ENCODE measurements at regions not wholly inside any gene's neighbourhood (a gene's known extent, or its start where the extent isn't known, plus 50 kb on each side); places are given as distances from the start of the nearest gene placed in this dataset.

DNA sequence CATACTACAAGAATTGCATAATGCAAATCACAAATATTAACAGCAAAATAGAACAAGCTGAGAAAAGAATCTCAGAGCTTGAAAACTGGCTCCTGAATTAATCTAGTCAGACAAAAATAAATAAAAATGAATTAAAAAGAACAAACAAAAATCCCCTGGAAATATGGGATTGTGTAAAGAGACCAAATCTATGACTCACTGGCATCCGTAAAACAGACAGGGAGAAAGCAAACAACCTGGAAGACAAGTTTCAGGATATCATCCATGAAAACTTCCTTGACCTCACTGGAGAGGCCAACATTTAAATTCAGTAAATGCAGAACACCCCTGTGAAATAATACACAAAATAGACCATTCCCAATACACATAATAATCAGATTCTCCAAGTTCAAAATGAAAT is 229.3 kb upstream of the CTNND2 start:
- ATAC-seq, result no peak
- TF ChIP-seq NANOG (IDR thresholded peaks at IDR 0.05; ENCODE audit: borderline replicate concordance), result no peak
- TF ChIP-seq POLR2AphosphoS5 (IDR thresholded peaks at IDR 0.05; ENCODE audit: low read depth), result no peak
- TF ChIP-seq, protein P1, sequence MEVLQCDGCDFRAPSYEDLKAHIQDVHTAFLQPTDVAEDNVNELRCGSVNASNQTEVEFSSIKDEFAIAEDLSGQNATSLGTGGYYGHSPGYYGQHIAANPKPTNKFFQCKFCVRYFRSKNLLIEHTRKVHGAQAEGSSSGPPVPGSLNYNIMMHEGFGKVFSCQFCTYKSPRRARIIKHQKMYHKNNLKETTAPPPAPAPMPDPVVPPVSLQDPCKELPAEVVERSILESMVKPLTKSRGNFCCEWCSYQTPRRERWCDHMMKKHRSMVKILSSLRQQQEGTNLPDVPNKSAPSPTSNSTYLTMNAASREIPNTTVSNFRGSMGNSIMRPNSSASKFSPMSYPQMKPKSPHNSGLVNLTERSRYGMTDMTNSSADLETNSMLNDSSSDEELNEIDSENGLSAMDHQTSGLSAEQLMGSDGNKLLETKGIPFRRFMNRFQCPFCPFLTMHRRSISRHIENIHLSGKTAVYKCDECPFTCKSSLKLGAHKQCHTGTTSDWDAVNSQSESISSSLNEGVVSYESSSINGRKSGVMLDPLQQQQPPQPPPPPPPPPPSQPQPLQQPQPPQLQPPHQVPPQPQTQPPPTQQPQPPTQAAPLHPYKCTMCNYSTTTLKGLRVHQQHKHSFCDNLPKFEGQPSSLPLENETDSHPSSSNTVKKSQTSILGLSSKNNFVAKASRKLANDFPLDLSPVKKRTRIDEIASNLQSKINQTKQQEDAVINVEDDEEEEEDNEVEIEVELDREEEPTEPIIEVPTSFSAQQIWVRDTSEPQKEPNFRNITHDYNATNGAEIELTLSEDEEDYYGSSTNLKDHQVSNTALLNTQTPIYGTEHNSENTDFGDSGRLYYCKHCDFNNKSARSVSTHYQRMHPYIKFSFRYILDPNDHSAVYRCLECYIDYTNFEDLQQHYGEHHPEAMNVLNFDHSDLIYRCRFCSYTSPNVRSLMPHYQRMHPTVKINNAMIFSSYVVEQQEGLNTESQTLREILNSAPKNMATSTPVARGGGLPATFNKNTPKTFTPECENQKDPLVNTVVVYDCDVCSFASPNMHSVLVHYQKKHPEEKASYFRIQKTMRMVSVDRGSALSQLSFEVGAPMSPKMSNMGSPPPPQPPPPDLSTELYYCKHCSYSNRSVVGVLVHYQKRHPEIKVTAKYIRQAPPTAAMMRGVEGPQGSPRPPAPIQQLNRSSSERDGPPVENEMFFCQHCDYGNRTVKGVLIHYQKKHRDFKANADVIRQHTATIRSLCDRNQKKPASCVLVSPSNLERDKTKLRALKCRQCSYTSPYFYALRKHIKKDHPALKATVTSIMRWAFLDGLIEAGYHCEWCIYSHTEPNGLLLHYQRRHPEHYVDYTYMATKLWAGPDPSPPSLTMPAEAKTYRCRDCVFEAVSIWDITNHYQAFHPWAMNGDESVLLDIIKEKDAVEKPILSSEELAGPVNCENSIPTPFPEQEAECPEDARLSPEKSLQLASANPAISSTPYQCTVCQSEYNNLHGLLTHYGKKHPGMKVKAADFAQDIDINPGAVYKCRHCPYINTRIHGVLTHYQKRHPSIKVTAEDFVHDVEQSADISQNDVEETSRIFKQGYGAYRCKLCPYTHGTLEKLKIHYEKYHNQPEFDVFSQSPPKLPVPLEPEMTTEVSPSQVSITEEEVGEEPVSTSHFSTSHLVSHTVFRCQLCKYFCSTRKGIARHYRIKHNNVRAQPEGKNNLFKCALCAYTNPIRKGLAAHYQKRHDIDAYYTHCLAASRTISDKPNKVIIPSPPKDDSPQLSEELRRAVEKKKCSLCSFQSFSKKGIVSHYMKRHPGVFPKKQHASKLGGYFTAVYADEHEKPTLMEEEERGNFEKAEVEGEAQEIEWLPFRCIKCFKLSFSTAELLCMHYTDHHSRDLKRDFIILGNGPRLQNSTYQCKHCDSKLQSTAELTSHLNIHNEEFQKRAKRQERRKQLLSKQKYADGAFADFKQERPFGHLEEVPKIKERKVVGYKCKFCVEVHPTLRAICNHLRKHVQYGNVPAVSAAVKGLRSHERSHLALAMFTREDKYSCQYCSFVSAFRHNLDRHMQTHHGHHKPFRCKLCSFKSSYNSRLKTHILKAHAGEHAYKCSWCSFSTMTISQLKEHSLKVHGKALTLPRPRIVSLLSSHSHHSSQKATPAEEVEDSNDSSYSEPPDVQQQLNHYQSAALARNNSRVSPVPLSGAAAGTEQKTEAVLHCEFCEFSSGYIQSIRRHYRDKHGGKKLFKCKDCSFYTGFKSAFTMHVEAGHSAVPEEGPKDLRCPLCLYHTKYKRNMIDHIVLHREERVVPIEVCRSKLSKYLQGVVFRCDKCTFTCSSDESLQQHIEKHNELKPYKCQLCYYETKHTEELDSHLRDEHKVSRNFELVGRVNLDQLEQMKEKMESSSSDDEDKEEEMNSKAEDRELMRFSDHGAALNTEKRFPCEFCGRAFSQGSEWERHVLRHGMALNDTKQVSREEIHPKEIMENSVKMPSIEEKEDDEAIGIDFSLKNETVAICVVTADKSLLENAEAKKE (CRISPR knock-in tag; IDR thresholded peaks at IDR 0.05), result no peak
- TF ChIP-seq ZNF114 (CRISPR knock-in tag; IDR thresholded peaks at IDR 0.05), result no peak
- TF ChIP-seq, protein P2, sequence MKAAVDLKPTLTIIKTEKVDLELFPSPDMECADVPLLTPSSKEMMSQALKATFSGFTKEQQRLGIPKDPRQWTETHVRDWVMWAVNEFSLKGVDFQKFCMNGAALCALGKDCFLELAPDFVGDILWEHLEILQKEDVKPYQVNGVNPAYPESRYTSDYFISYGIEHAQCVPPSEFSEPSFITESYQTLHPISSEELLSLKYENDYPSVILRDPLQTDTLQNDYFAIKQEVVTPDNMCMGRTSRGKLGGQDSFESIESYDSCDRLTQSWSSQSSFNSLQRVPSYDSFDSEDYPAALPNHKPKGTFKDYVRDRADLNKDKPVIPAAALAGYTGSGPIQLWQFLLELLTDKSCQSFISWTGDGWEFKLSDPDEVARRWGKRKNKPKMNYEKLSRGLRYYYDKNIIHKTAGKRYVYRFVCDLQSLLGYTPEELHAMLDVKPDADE (IDR thresholded peaks at IDR 0.05), result no peak
- TF ChIP-seq EZH2phosphoT487 (IDR thresholded peaks at IDR 0.05; ENCODE audit: unreplicated experiment), result no peak
- TF ChIP-seq, protein P3, sequence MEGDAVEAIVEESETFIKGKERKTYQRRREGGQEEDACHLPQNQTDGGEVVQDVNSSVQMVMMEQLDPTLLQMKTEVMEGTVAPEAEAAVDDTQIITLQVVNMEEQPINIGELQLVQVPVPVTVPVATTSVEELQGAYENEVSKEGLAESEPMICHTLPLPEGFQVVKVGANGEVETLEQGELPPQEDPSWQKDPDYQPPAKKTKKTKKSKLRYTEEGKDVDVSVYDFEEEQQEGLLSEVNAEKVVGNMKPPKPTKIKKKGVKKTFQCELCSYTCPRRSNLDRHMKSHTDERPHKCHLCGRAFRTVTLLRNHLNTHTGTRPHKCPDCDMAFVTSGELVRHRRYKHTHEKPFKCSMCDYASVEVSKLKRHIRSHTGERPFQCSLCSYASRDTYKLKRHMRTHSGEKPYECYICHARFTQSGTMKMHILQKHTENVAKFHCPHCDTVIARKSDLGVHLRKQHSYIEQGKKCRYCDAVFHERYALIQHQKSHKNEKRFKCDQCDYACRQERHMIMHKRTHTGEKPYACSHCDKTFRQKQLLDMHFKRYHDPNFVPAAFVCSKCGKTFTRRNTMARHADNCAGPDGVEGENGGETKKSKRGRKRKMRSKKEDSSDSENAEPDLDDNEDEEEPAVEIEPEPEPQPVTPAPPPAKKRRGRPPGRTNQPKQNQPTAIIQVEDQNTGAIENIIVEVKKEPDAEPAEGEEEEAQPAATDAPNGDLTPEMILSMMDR (conservative IDR thresholded peaks at IDR 0.05; ENCODE audit: low read depth in 2 of 2), result no peak
- TF ChIP-seq JUNB (IDR thresholded peaks at IDR 0.05; ENCODE audit: unreplicated experiment), result no peak
- TF ChIP-seq STAT1 (IDR thresholded peaks at IDR 0.05; ENCODE audit: unreplicated experiment), result no peak
- TF ChIP-seq, protein P4, sequence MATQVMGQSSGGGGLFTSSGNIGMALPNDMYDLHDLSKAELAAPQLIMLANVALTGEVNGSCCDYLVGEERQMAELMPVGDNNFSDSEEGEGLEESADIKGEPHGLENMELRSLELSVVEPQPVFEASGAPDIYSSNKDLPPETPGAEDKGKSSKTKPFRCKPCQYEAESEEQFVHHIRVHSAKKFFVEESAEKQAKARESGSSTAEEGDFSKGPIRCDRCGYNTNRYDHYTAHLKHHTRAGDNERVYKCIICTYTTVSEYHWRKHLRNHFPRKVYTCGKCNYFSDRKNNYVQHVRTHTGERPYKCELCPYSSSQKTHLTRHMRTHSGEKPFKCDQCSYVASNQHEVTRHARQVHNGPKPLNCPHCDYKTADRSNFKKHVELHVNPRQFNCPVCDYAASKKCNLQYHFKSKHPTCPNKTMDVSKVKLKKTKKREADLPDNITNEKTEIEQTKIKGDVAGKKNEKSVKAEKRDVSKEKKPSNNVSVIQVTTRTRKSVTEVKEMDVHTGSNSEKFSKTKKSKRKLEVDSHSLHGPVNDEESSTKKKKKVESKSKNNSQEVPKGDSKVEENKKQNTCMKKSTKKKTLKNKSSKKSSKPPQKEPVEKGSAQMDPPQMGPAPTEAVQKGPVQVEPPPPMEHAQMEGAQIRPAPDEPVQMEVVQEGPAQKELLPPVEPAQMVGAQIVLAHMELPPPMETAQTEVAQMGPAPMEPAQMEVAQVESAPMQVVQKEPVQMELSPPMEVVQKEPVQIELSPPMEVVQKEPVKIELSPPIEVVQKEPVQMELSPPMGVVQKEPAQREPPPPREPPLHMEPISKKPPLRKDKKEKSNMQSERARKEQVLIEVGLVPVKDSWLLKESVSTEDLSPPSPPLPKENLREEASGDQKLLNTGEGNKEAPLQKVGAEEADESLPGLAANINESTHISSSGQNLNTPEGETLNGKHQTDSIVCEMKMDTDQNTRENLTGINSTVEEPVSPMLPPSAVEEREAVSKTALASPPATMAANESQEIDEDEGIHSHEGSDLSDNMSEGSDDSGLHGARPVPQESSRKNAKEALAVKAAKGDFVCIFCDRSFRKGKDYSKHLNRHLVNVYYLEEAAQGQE (IDR thresholded peaks at IDR 0.05; ENCODE audit: unreplicated experiment), result no peak
- TF ChIP-seq ZNF331 (CRISPR knock-in tag; IDR thresholded peaks at IDR 0.05; ENCODE audit: low read depth), result no peak
- no peak for TF ChIP-seq EZH2 (IDR thresholded peaks at IDR 0.05; ENCODE audit: low read depth, unreplicated experiment)
- Histone ChIP-seq H3K36me3 (ENCODE audit: insufficient read depth) (no peaks in the 10 kb centered on the region), H3K27ac (ENCODE audit: low read depth) (no peak overlapping the region), H3K79me2 (replicated peaks; ENCODE audit: insufficient read depth) (no peaks in the 10 kb centered on the region), H2AFZ (no peak overlapping the region), H3K9me2 (ENCODE audit: insufficient read depth) (peaks cover 13% of the 10 kb centered on the region; the same call in 1 of the 2 replicates), H4K20me1 (replicated peaks; ENCODE audit: insufficient read depth) (no peaks in the 10 kb centered on the region), H3F3A (replicated peaks; ENCODE audit: low read depth) (no peaks in the 10 kb centered on the region), H3K4me3 (no peak overlapping the region), H3K27me3 (ENCODE audit: insufficient read depth) (no peaks in the 10 kb centered on the region), H3K4me1 (ENCODE audit: insufficient read depth) (no peaks in the 10 kb centered on the region), H3K4me2 (no peak overlapping the region)
- DNase-seq (ENCODE audit: low spot score), result no peak
- no peaks in the 10 kb centered on the region for H3K4me1 Mint-ChIP-seq
- H3K9me3 Mint-ChIP-seq, result peaks cover 8% of the 10 kb centered on the region; the same call in 2 of the 3 replicates
- H3K36me3 Mint-ChIP-seq (ENCODE audit: low read depth), result peaks cover 3% of the 10 kb centered on the region
- H3K27ac Mint-ChIP-seq, result no peak overlapping the region
- no peaks in the 10 kb centered on the region for H3K27me3 Mint-ChIP-seq (ENCODE audit: insufficient read depth, low read depth, poor library complexity)
- no peak overlapping the region for H3K4me3 Mint-ChIP-seq

Data from GM23338 (cell line).